ENCODE measurements at regions not wholly inside any gene's neighbourhood (a gene's known extent, or its start where the extent isn't known, plus 50 kb on each side); places are given as distances from the start of the nearest gene placed in this dataset.
A peak's percentile ranks its signal among the peaks of the same experiment; 100 is the strongest.

DNA sequence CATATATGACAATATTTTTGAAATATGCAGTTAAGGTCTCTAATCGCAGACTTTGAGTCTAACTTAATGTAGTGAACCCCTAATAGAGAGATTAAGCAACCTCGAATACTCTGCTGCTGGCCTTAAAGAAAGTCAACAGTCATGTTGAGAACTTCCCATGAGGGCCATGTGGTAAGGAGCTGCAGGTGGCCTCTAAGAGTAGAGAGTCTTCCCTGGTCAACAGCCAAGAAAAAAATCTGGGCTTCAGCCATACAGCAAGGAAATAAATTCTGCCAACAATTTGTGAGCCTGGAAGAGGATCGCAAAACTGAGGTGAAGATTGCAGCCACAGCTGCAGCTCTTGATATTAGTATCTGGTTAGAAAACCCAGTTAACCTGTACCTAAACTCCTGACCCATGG lies 935.2 kb upstream of the TYRP1 start (continued):
- no peak for TF ChIP-seq ZNF202 (tag by site-specific recombination; IDR thresholded peaks at IDR 0.05; ENCODE audit: borderline replicate concordance)
- TF ChIP-seq ZNF548 (tag by site-specific recombination; IDR thresholded peaks at IDR 0.05) = no peak
- TF ChIP-seq, protein P1, sequence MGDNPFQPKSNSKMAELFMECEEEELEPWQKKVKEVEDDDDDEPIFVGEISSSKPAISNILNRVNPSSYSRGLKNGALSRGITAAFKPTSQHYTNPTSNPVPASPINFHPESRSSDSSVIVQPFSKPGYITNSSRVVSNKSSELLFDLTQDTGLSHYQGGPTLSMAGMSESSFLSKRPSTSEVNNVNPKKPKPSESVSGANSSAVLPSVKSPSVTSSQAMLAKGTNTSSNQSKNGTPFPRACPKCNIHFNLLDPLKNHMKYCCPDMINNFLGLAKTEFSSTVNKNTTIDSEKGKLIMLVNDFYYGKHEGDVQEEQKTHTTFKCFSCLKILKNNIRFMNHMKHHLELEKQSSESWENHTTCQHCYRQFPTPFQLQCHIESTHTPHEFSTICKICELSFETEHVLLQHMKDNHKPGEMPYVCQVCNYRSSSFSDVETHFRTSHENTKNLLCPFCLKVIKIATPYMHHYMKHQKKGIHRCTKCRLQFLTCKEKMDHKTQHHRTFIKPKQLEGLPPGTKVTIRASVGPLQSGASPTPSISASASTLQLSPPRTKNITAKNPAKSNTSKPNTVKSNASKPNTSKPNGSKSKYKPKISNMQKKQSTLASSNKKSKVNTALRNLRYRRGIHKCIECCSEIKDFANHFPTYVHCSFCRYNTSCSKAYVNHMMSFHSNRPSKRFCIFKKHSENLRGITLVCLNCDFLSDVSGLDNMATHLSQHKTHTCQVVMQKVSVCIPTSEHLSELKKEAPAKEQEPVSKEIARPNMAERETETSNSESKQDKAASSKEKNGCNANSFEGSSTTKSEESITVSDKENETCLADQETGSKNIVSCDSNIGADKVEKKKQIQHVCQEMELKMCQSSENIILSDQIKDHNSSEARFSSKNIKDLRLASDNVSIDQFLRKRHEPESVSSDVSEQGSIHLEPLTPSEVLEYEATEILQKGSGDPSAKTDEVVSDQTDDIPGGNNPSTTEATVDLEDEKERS (tag by site-specific recombination; IDR thresholded peaks at IDR 0.05) = no peak
- TF ChIP-seq ZNF621 (tag by site-specific recombination; IDR thresholded peaks at IDR 0.05) = no peak
- no peak for TF ChIP-seq ZNF707 (tag by site-specific recombination; IDR thresholded peaks at IDR 0.05)
- TF ChIP-seq, protein P2, sequence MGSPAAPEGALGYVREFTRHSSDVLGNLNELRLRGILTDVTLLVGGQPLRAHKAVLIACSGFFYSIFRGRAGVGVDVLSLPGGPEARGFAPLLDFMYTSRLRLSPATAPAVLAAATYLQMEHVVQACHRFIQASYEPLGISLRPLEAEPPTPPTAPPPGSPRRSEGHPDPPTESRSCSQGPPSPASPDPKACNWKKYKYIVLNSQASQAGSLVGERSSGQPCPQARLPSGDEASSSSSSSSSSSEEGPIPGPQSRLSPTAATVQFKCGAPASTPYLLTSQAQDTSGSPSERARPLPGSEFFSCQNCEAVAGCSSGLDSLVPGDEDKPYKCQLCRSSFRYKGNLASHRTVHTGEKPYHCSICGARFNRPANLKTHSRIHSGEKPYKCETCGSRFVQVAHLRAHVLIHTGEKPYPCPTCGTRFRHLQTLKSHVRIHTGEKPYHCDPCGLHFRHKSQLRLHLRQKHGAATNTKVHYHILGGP (tag by site-specific recombination; IDR thresholded peaks at IDR 0.05) = no peak

DNA sequence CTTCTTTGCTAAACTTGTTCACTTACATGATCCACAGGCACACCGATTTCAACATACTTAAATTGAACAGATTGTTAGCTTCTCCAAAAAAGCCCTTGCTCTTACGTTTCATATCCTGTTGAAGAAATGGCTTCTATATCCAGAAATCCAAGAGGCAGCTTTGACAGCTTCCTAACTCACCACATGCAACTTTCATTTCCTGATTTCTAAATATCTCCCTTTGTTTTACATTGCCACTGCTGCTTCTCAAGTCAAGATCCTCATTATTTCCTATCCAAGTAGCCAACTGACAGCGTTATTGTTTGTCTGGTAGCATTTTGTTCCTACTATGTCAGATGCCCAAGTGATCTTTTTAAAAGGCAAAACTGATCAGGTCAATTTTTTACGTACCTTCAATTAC lies 913.2 kb upstream of the TYRP1 start:
- no peak overlapping the region for H3K27ac ChIP-seq (ENCODE audit: extremely low read depth, low read depth, low read length)
- H3K4me1 ChIP-seq (ENCODE audit: control insufficient read depth, insufficient read depth, low read length) = no peaks in the 10 kb centered on the region
- no peaks in the 10 kb centered on the region for H3K36me3 ChIP-seq (ENCODE audit: control insufficient read depth in 2 of 2, insufficient read depth in 1 of 2, low read length in 2 of 2)
- ChIA-PET CTCF (no interaction called here), POLR2A (no interaction called here)
- TF ChIP-seq ZNF423 (tag by site-specific recombination; IDR thresholded peaks at IDR 0.05) (no peak), SP7 (tag by site-specific recombination; IDR thresholded peaks at IDR 0.05) (no peak), MYNN (tag by site-specific recombination; IDR thresholded peaks at IDR 0.05; ENCODE audit: borderline replicate concordance) (no peak), ZNF558 (tag by site-specific recombination; IDR thresholded peaks at IDR 0.05) (no peak), RBAK (tag by site-specific recombination; IDR thresholded peaks at IDR 0.05) (no peak), ZNF335 (tag by site-specific recombination; conservative IDR thresholded peaks at IDR 0.05) (no peak), GLI2 (tag by site-specific recombination; IDR thresholded peaks at IDR 0.05; ENCODE audit: borderline replicate concordance, low read depth) (no peak), ZNF433 (tag by site-specific recombination; IDR thresholded peaks at IDR 0.05; ENCODE audit: low read depth) (no peak), ZNF660 (tag by site-specific recombination; IDR thresholded peaks at IDR 0.05) (no peak), BCL11B (tag by site-specific recombination; IDR thresholded peaks at IDR 0.05; ENCODE audit: low read depth) (no peak), ZNF221 (tag by site-specific recombination; IDR thresholded peaks at IDR 0.05; ENCODE audit: borderline replicate concordance) (no peak)
- H3K9me3 ChIP-seq (ENCODE audit: control insufficient read depth, insufficient read depth, low read depth, low read length) = no peaks in the 10 kb centered on the region
- no peak overlapping the region for H3K4me3 ChIP-seq (ENCODE audit: low read depth, low read length)

DNA sequence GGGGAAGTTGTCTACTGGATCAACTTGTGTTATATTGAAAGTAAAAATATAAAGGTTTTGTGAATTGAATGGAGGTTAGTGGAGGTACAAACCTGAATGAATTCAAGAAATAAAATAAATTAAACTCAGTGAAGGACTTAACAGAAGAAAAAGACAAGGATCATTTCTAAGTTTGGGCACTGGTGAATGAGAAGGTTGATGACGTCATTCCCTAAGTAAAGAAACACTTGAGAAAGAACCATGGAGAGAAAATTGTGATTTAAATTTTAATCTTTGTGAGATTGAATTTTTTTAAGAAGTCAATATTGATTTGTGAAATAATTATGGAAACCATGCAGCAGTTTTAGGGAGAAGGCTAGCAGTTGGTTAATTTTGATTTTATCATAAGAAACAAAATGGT lies 900.3 kb upstream of the TYRP1 start:
- TF ChIP-seq ZNF391 (tag by site-specific recombination; IDR thresholded peaks at IDR 0.05; ENCODE audit: borderline replicate concordance, low read depth) = no peak
- TF ChIP-seq, protein P3, sequence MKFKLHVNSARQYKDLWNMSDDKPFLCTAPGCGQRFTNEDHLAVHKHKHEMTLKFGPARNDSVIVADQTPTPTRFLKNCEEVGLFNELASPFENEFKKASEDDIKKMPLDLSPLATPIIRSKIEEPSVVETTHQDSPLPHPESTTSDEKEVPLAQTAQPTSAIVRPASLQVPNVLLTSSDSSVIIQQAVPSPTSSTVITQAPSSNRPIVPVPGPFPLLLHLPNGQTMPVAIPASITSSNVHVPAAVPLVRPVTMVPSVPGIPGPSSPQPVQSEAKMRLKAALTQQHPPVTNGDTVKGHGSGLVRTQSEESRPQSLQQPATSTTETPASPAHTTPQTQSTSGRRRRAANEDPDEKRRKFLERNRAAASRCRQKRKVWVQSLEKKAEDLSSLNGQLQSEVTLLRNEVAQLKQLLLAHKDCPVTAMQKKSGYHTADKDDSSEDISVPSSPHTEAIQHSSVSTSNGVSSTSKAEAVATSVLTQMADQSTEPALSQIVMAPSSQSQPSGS (tag by site-specific recombination; IDR thresholded peaks at IDR 0.05; ENCODE audit: low read depth) = peak; percentile 58
- no peak overlapping the region for H3K27ac ChIP-seq (ENCODE audit: extremely low read depth, low read depth, low read length)

More for the DNA sequence above, 900.3 kb upstream of the TYRP1 start:
- Histone ChIP-seq H3K9me3 (ENCODE audit: control insufficient read depth, insufficient read depth, low read depth, low read length) (no peaks in the 10 kb centered on the region), H3K4me1 (ENCODE audit: control insufficient read depth, insufficient read depth, low read length) (no peaks in the 10 kb centered on the region), H3K4me3 (ENCODE audit: low read depth, low read length) (no peak overlapping the region), H3K36me3 (ENCODE audit: control insufficient read depth in 2 of 2, insufficient read depth in 1 of 2, low read length in 2 of 2) (no peaks in the 10 kb centered on the region)
- CTCF ChIA-PET = no interaction called here
- POLR2A ChIA-PET = no interaction called here

Measured in HEK293 (cell line).